ENCODE measurements at regions not wholly inside any gene's neighbourhood (a gene's known extent, or its start where the extent isn't known, plus 50 kb on each side); places are given as distances from the start of the nearest gene placed in this dataset.

- no TSS peak for BruUV-seq (replicated peaks)
- no peaks in the 10 kb centered on the region for H3K4me1 ChIP-seq (ENCODE audit: control insufficient read depth, insufficient read depth, low read length)
- no peak overlapping the region for H3K14ac ChIP-seq (replicated peaks; ENCODE audit: low read depth, low read length)
- H3K56ac ChIP-seq (ENCODE audit: extremely low read depth, insufficient read depth, low read length): no peak overlapping the region
- H3K9me1 ChIP-seq (ENCODE audit: insufficient read depth, low read length): no peaks in the 10 kb centered on the region
- H4K5ac ChIP-seq (ENCODE audit: low read depth, low read length): no peak overlapping the region
- no peak overlapping the region for H3K4me3 ChIP-seq (ENCODE audit: insufficient read depth, low read depth, low read length)
- CTCF ChIA-PET: no interaction called here
- H4K91ac ChIP-seq (ENCODE audit: insufficient read depth, low read depth, low read length): no peak overlapping the region
- H4K8ac ChIP-seq (ENCODE audit: low read depth in 2 of 2, low read length in 2 of 2): no peak overlapping the region
- H2AK9ac ChIP-seq (replicated peaks; ENCODE audit: low read depth, low read length, poor library complexity): no peak overlapping the region
- dilution Hi-C loops (cut with HindIII; ENCODE audit: low sequenced_read_pairs, unreplicated experiment) (no loop called here), in situ Hi-C loops (cut with MboI; ENCODE audit: low sequenced_read_pairs) (no loop called here), intact Hi-C loops (cut with micrococcal nuclease) (loop anchor here (10.0 kb wide), 1 partner anchor 57 kb away; no protein-coding TSS in a partner anchor)
- H3K23ac ChIP-seq (ENCODE audit: low read depth, low read length): no peak overlapping the region
- no peak overlapping the region for H3K18ac ChIP-seq (ENCODE audit: low read depth, low read length)
- H2BK20ac ChIP-seq (ENCODE audit: low read depth, low read length): no peak overlapping the region
- H2BK5ac ChIP-seq (ENCODE audit: low read depth, low read length, poor library complexity, severe bottlenecking): no peak overlapping the region
- no peak overlapping the region for H3K9ac ChIP-seq (ENCODE audit: low read depth, low read length)
- H3K9me3 ChIP-seq (ENCODE audit: control insufficient read depth, insufficient read depth, low read length): no peaks in the 10 kb centered on the region
- H2BK120ac ChIP-seq (ENCODE audit: low read depth, low read length): no peak overlapping the region
- no peak for ATAC-seq (ENCODE audit: low read depth)
- DNase-seq: no peak
- H3K79me1 ChIP-seq (ENCODE audit: low read depth in 1 of 2, low read length in 2 of 2): no peaks in the 10 kb centered on the region
- H2AK5ac ChIP-seq (ENCODE audit: low read depth, low read length): no peak overlapping the region
- H3K4me2 ChIP-seq (ENCODE audit: low read depth, low read length): no peak overlapping the region
- H3K27me3 ChIP-seq (ENCODE audit: control insufficient read depth, insufficient read depth, low read length): peaks cover 8% of the 10 kb centered on the region; the same call in 1 of the 2 replicates
- H2AFZ ChIP-seq (replicated peaks; ENCODE audit: low read length, poor library complexity): no peak overlapping the region
- WGBS, 2 experiments (ENCODE audit: extremely low coverage in 2 of 2, insufficient read length in 1 of 2): 8% methylated on average over 2 of the region's 10 CpGs; no CpG with 5 or more reads in 1 of the 2 experiments
- H4K20me1 ChIP-seq (ENCODE audit: insufficient read depth, low read length): no peaks in the 10 kb centered on the region
- H2BK15ac ChIP-seq (ENCODE audit: low read depth, low read length): no peak overlapping the region
- no peak overlapping the region for H3K4ac ChIP-seq (ENCODE audit: low read depth, low read length)
- no peaks in the 10 kb centered on the region for H3K36me3 ChIP-seq (ENCODE audit: control insufficient read depth, insufficient read depth, low read length)
- H3K27ac ChIP-seq (ENCODE audit: insufficient read depth, low read length): no peak overlapping the region
- POLR2A ChIA-PET (ENCODE audit: unreplicated experiment): no interaction called here
- no peak for TF ChIP-seq NFE2L2 (IDR thresholded peaks at IDR 0.05; ENCODE audit: low read depth, low read length)
- TF ChIP-seq SMC3 (IDR thresholded peaks at IDR 0.05; ENCODE audit: low read depth, low read length): no peak
- TF ChIP-seq CHD1 (IDR thresholded peaks at IDR 0.05; ENCODE audit: low read depth, low read length): no peak
- TF ChIP-seq RAD21 (IDR thresholded peaks at IDR 0.05; ENCODE audit: low read length): no peak
- TF ChIP-seq ELK1 (IDR thresholded peaks at IDR 0.05; ENCODE audit: borderline replicate concordance, low read depth, low read length): no peak
- TF ChIP-seq MXI1 (IDR thresholded peaks at IDR 0.05; ENCODE audit: borderline replicate concordance, low read depth, low read length): no peak
- no peak for TF ChIP-seq BHLHE40 (IDR thresholded peaks at IDR 0.05; ENCODE audit: low read depth, low read length)
- no peak for TF ChIP-seq CTCF (conservative IDR thresholded peaks at IDR 0.05; ENCODE audit: low read depth, low read length)
- no peak for TF ChIP-seq CEBPB (IDR thresholded peaks at IDR 0.05; ENCODE audit: low read depth, low read length)
- no peak for TF ChIP-seq MAFK (IDR thresholded peaks at IDR 0.05; ENCODE audit: low read depth, low read length)
- TF ChIP-seq RFX5 (IDR thresholded peaks at IDR 0.05; ENCODE audit: low read depth, low read length): no peak
- TF ChIP-seq FOS (IDR thresholded peaks at IDR 0.05; ENCODE audit: low read depth, low read length): no peak
- TF ChIP-seq POLR2A (IDR thresholded peaks at IDR 0.05; ENCODE audit: low read depth, low read length): no peak
- no peak for TF ChIP-seq RCOR1 (IDR thresholded peaks at IDR 0.05; ENCODE audit: insufficient replicate concordance, low read length)
- TF ChIP-seq MAZ (IDR thresholded peaks at IDR 0.05; ENCODE audit: borderline replicate concordance, low read depth, low read length): no peak
These were observed 151.8 kb upstream of the GDNF start for GRCh38 chr5:37991301-37992299.
